DMS 273 (cell line): ENCODE measurements at regions not wholly inside any gene's neighbourhood (a gene's known extent, or its start where the extent isn't known, plus 50 kb on each side); places are given as distances from the start of the nearest gene placed in this dataset.

Source experiments
- DNase-seq: peaks from one replicate; lab custom pipeline; 2025; ENCODE audit not compliant: unreplicated experiment; lab: John Stamatoyannopoulos, UW

DNA sequence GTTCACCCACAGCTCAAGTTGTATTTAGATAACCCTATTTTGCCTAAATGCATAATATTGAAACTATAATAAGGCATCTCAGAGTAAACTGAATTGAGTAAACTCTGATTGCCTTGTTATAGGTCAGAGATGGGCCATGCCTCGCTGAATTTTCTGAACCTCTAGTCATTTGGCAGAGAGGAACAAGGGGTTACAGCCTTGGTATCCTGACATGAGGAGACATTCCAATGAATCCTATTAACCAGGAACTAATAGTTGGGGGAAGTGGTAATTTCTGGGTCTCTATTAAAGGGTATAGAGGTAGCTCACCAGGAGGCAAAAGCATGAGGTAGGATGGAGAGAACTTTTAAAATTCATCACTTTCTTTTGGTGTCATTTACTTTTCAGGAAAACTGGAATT lies 227.4 kb upstream of the CHST9 start:
- DNase-seq, result no peak

DNA sequence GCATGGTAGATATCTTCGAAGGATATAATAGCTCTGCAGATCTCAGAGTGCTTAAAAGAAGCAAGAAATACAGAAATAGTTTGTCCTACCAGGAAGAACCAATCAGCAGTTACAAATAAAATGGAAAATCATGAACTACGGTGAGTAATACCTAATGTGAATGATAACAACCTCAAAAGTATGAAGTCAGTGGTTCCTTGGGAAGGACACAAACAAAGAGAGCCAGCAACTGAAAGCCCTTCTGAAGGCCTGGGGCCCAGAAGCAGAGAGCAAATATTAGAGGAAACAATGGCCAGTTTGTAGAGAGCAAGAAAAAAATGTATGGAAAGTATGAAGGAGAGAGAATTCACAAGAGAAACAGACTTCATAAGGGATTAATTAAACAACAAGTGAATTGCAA lies 226.8 kb upstream of the CHST9 start:
- DNase-seq, result no peak

DNA sequence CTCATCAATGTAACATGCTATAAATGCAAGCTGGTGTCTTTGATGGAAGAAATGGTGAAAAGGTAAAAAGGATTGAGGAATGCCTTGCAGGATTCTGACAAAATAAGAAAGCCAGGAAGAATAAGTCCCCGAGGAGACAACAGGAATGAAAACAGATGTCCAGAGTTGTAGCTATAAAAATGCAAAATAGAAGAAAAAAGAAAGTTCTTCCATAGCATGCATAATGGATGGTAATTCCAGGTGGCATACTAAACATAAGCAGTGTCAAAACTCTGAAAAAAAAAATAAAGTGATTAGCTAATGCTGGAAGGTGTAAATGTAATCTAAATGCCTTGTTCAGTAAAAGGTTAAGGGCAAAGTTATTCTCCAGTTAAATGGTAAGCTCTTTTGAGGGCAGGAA lies 225.9 kb upstream of the CHST9 start:
- DNase-seq, result no peak

DNA sequence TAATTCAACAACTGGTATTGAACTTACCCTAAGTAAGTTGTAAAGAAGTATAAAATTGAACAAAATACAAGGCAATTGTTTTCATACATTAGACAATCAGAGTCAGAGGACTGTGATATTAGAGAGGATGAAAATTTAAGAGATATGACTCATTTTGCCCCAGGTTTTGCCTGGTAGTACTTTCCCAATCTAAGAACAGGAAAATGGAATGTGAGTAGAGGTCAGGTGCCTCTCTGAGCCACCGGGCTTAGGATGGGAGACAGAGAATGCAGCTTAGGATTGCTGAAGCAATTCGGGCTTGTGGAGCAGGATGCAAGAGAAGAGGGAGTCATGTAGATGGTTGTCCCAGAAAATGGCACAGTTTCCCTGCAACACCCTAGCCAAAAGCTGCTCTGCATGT lies 219.7 kb upstream of the CHST9 start:
- DNase-seq, result no peak

DNA sequence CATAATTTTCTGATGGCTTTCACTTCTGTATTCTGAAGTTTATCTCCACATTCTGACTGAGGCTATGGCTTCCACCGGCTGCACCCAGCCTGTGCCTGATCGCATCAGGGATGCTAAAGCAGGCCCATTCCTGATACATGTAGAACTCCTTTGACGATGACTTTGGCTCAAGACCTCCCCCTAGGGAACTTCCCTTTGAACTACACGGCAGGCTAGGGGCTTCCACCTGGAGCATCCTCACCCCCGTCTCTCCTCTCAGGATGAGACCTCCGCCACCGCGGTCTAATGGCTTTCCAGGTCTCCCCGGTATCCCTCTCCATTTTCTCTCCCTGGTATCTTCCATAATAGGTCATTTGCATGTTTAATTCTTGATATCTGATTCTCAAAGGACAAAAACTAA lies 214.9 kb upstream of the CHST9 start:
- peak; percentile 1 for DNase-seq

DNA sequence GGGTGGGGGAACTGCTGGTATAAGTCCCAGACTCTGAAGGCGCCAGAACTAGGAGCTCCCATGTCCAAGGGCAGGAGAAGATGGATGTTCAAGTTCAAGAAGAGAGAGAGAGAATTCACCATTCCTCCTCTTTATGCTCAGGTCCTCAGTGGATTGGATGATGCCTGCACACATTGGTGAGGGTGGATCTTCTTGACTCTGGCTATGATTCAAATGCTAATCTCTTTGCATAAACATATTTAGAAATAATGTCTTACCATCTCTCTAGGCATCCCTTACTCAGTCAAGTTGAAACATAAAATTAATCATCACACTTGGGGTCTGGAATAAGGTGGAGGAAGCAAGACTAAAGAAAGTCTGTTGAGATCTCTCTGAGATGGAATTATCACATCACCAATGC lies 210.6 kb upstream of the CHST9 start:
- no peak for DNase-seq

DNA sequence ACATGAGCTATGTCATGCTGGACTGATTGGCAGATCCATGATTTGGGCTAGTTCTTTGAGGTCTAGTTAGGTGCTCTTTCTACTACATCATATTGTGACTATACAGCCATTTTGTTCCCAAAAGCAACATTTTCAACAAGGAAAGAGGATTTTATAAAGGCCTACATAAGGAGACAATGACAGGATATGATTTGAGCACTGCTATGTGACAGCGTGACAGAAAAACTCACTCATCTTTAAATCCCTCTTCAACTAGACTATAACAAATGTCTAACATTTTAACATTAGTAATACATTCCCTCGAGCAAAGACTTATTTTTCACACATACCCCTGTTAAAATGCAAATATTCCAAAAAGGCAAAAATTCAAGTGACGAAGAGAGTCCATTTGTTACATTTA lies 209.6 kb upstream of the CHST9 start:
- DNase-seq, result no peak

DNA sequence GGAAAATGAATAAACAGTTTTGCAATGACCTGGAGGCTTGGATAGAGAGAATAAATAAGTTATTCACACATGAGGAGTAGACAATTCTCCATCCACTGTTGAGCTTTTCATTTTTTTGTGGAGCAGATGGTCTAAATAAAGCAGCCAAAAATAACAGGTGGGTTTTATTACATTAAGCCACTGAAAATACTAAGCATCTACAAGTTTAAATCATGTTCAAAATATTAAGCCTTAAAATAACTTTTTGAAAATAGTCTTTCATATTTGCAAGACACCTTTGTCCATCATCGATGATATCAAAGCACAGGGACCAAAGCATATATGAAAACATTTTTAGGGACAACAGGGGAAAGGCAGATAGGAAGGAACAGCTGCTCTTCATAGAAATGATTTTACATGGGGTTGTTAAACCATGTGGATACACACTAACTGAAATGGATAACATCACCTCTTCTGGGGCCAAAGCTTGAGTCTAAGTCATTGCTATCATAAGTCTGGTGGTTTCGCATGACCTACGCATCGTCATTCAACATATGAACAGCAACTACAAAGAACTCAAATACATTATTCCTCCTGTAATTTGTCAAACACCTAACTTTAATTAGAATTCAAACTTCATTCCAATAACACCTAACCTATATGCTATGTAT lies 197.6 kb upstream of the CHST9 start:
- no peak for DNase-seq

DNA sequence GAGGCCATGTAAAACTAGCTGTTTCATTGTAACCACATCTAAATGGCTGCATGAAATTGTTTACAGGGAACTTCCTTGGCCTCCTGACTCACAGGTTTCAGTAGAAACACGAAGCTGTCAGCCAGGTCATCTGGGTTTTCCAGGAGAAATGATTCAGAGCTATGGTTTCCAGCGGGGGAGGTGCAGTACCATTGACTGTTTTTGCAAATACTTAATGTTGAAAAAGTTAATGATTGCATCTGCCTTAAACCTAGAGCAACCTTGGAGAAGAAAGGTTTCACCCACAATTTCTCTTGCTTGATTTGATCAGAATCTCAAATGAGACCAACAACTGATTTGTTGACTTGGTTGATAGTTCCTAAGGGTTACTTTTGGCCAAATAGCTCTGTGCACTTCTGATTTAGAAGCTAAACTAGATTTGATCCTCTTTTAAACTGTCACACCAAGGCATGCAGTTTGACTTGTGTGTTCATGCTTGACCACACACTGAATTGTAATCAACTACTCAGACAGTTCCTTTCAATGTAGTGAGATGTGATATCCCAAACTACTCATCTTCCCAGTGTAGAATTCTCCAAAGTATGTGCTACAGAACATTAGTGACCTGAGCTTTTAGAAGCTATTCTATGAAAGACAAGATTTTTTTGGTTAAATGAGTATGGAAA lies 193.5 kb upstream of the CHST9 start:
- DNase-seq, result no peak

DNA sequence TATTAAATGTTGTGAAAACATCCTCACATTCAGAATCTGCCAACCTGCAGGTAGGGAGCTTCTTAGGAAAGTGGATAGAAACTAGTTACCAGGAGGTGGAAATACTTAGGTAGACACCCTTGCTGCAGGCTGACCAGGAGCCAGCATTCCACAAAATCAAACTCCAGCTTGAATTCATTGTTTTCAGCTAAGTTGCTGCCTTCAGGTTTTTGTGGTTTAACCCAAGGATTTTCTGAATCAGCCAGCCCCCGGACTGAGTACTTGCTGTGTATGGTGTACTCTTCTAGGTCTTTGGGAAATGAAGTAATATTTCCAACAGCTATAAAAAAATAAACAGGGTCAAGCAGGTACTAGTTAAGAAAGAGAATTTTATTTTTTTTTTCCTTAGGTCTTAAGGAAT lies 192.1 kb upstream of the CHST9 start:
- no peak for DNase-seq

DNA sequence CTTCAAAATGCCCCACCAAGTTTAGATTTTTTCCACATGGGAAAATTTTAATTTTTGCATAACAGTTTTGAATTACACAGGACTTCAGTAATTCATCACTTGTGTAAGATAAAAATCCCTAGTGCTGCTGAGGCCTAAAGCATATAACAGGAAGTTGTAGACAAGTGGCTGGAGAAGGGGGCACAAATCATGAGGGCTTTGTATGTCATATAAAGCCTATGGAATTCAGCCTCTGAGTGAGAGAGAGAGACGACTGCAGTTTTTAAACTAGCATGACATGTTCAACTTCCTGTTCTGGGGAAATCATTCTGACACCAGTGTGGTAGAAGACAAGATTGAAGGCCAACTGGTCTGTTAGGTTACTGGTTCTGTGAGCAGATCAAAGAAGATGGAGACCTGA lies 187.3 kb upstream of the CHST9 start:
- no peak for DNase-seq

DNA sequence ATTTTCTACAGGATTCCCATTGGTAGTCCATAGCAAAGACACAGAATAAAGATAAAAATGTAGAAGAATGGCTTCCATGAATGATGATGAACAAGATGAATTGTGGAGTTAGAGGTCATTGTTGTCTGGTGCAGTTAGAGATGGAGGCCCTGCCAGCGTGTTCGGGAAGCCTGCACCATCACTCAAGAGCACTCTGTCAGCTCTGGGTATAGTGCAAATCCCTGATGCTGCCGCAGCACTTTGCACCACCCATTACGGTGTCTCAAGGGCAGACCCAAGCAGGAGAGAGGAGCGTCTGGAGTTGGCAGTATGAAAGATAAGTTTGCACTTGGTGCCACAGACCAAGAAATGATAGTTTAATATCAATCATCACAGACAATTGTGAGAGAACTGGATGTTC lies 181.6 kb upstream of the CHST9 start:
- no peak for DNase-seq

DNA sequence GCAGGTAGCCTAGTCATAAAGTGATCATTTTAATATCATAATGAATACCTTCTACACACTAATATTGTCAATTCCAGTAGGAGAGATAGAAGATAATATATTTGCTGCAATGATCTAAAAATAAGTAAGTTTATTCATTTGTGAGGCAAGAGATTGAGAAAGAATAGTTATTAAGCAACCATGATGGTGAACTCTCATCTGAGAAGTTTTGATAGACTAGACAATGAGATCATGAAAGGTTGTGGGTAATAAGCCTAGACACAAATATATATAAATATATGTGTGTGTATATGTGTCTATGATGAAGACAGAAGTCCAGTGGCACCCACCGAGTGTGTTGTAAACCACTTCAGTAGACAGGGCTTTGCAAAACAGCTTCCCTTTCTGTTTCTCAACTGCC lies 181.0 kb upstream of the CHST9 start:
- DNase-seq, result no peak

DNA sequence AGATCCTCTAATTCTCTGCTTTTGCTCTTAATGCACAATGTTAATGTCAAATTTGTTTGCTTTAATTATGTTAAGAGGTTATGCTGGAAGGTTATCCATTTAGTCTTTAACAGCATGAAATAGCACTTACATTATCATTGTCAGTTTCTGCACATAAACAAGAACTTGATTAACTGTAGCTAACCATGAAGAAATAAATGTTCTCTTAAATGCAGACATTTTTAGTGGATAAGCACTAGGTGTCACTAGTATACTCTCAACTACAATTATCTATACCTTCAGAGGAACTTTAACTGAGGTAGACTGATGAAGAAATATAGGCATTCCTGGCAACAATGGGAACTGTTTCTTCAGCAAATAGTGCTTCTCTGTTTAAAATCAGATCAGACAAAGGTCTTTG lies 178.8 kb upstream of the CHST9 start:
- no peak for DNase-seq

DNA sequence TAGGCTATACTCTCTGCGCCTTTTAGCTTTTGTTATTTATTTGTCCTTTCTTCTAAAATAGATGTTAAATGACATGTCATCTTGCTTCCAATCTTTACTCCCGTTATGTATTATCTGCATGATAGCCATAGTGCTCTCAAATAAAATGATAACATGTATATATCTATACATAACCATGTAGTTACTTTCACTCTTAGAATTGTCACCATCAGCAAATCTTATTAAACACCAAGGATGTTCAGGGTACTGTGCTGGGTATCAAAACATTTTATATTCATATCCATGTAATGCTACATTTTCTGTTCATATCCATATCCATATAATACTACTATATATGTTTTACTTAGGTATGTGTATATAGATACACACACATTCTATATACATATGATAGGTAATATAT lies 176.4 kb upstream of the CHST9 start:
- no peak for DNase-seq

DNA sequence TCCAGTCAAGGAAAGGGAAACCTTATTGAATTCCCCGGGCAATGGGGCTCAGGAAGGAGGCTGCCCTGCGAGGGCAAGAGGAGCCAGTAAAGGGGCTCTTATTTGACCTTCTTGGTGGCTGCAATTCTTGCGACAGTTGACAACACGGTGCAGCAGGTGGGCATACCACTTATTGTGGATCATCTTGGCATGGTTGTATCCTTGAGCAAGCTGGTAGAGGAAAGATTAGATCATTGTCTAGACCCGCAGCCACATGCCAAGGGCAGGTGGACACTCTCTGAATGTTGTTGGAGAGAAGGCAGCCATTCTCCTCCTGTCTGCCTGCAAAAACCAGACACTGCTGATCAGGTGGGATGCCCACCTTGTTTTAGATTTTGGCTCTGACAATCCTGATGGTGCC lies 170.2 kb upstream of the CHST9 start:
- DNase-seq, result no peak

DNA sequence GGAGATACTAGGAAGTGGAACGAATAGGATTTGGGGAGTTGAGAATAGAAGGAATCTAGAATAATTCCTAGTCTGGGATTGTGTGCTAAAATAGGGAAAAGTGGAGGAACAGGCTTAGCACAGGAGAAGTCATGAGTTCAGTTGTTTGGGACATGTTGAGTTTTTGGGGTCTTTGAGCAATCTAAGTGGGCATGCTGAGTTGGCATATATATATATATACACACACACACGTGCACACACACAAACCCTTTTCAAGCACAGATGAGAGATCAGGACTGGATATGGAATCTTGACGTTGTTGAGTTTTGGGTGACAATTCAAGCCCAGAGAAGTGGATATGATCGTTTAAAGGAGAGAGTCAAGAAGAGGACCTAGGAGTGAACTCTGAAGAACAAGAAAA lies 168.2 kb upstream of the CHST9 start:
- DNase-seq, result no peak

DNA sequence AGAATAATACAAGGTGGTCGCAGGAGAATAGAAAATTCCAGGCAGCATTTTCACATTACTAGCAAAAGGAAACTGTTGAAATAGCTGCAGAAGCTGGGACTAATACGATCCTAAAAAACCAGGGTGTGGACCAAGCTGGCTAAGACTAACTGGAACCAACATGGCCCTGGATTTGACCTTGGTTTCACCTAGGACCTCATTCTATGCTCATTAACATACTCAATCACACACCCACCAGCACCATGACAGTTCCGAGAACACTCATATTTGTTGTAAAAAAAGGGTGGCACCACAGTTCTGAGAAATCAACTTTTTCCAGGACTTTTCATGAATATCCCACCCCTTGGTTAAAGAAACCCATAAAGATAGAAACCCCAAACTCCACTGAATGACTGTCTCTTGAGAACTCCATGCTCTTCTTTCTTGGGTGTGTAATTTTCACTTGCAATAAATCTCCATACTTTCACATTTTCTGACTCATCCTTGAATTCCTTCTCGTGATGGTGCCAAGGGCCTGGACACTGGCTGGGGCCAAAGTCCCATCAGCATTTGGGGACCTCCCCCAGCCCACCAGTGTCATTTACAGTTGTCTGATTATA lies 164.3 kb upstream of the CHST9 start:
- DNase-seq, result no peak

DNA sequence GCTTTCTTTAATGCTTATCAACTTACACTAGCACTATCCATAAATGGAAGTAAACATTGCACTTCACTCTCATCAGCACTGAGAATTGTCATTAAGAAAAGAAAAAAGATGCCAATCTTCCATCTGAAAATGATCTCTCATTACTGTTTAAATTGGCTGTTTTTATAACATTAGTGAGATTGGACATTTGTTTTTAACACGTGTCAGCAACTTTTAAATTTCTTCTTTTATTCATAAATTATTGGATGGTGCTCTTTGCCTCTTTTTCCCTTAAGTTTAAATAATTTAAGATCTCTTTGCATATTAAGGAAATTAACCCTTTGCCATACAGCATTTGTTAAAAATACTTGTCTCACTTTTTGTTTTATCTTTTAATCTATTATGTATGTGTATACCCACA lies 146.5 kb upstream of the CHST9 start:
- DNase-seq, result no peak

DNA sequence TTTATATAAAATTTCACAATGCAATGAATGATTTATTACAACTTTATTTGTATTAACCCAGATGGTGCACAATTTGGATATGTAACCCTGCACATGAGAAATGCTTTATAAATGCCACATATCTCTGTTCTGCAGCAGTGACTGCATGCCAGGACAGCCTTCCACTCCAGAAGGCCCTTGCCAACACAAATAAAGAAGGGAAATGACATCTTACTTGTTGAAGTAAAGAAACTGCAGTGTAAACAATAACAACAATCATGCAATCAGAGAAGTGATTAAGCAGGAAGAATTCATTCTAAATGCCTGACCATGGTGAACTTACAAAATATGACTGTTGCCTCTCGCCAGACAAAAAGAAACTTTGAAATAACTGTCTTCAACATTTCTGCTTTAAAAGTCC lies 129.9 kb upstream of the CHST9 start:
- no peak for DNase-seq

DNA sequence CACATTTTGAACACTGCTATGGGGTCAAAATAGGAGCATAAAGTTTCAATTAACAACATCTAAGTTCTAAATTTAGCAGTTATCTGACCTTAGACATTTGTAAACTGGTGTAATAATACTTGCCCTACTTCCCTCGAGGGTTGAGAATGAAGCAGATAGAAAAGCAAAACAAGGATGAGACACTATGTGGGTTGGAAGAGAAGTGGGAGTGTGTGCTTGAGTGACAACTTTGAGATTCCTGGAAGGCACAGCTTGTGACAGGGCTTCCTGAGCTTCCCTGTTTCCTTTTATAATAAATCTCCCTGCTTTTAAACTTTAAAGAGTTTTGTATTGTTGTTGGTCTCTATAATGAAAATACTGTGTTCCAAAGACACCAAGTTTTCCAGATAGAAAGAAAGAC lies 128.6 kb upstream of the CHST9 start:
- no peak for DNase-seq

DNA sequence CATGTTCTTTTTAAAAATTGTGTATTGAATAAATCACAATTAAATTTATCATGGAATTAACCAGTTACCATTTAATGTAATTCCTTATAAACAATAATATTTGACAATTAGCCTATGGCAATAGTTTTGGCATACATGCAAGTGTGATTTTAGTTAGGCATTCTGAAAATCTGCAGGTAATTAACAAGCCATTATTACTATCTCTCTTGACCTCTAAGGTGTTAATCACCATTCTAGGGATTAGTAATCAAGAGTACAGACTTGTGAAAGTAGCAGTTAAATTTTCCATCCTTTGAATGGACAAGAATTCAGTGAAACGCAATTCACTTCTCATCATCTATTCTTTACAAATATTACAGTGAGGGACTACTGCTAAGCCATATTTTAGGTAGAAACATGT lies 127.7 kb upstream of the CHST9 start:
- DNase-seq, result no peak

DNA sequence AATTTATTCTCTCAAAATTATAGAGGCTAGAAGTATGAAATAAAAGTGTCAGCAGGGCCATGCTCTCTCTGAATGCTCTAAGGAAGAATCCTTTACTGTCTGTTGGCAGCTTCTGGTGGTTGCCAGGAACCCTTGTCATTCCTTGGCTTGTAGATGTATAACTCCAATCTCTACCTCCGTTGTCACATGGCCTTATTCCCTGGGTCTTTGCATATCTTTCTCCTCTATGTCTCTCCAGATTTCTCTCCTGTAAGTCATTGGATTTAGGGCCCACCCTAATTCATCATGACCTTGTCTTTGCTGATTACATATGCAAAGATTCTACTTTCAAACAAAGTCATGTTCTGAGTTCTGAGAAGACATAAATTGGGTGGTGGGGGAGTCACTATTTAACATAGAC lies 127.0 kb upstream of the CHST9 start:
- DNase-seq, result no peak
